OCI-LY7 (cell line): ENCODE measurements at regions not wholly inside any gene's neighbourhood (a gene's known extent, or its start where the extent isn't known, plus 50 kb on each side); places are given as distances from the start of the nearest gene placed in this dataset.
"Not testable (repeated sequence)": the region's sequence is repeated elsewhere in the genome, so short reads cannot be mapped to it uniquely, and the experiment has no call there.

Source experiments
- BruUV-seq: library from RNA; stranded (reverse); fragments of 400-500 nt; replicated peaks from 2 replicates; lab custom pipeline; 2021; lab: Mats Ljungman, UMichigan
- CTCF ChIA-PET: fragments of 300-600 bp; sonication (Branson Sonifier 250); formaldehyde crosslinking; loops from one replicate; lab custom pipeline; 2022; ENCODE audit warnings: antibody characterized with exemption; ENCODE audit not compliant: unreplicated experiment; lab: Charles Lee
- POLR2A ChIA-PET: fragments of 300-600 bp; sonication (Branson Sonifier 250); formaldehyde crosslinking; loops from one replicate; lab custom pipeline; 2022; ENCODE audit warnings: antibody characterized with exemption; lab: Charles Lee
- DNase-seq: peaks from one replicate; pipeline ENCODE4 v3.0.0-alpha.2; 2015; ENCODE audit warnings: low spot score
- H2AFZ ChIP-seq: fragments of 200-600 bp; sonication (generic), shearing (Covaris generic); 2 replicates; pipeline ENCODE4 v1.6.1; 2014; ENCODE audit warnings: mild to moderate bottlenecking, antibody characterized with exemption, low read length, moderate library complexity
- H3K27ac ChIP-seq: fragments of 200-600 bp; sonication (generic); 2 replicates; pipeline ENCODE4 v1.5.1; 2014; ENCODE audit warnings: mixed run types, low read depth, mild to moderate bottlenecking, moderate library complexity, low read length, inconsistent platforms; ENCODE audit not compliant: poor library complexity, severe bottlenecking
- H3K36me3 ChIP-seq: fragments of 200-600 bp; sonication (generic); 2 replicates; pipeline ENCODE4 v1.6.1; 2014; ENCODE audit warnings: mild to moderate bottlenecking, antibody characterized with exemption, low read length, moderate library complexity, mixed read lengths; ENCODE audit not compliant: insufficient read depth
- H3K4me1 ChIP-seq: fragments of 200-600 bp; sonication (generic); 2 replicates; pipeline ENCODE4 v1.5.1; 2014; ENCODE audit warnings: mild to moderate bottlenecking, low read length; ENCODE audit not compliant: insufficient read depth, poor library complexity, severe bottlenecking
- H3K4me2 ChIP-seq: fragments of 200-600 bp; sonication (generic); 2 replicates; pipeline ENCODE4 v1.6.1; 2014; ENCODE audit warnings: mild to moderate bottlenecking, low read length
- H3K4me3 ChIP-seq: fragments of 200-600 bp; sonication (generic); 2 replicates; pipeline ENCODE4 v1.5.1; 2014; ENCODE audit warnings: mild to moderate bottlenecking, low read depth, low read length; ENCODE audit not compliant: poor library complexity, severe bottlenecking
- H3K79me2 ChIP-seq: fragments of 200-600 bp; sonication (generic); 2 replicates; pipeline ENCODE4 v1.6.1; 2016; ENCODE audit warnings: low read depth, mild to moderate bottlenecking, low read length, moderate library complexity, mixed read lengths; ENCODE audit not compliant: insufficient read depth
- H3K9me2 ChIP-seq: fragments of 200-600 bp; sonication (generic); 2 replicates; pipeline ENCODE4 v1.6.1; 2016; ENCODE audit warnings: mild to moderate bottlenecking, low read length, mixed read lengths; ENCODE audit not compliant: insufficient read depth
- H3K9me3 ChIP-seq: fragments of 200-600 bp; sonication (generic); 2 replicates; pipeline ENCODE4 v1.6.1; 2014; ENCODE audit warnings: mild to moderate bottlenecking, mixed run types, low read length, mixed read lengths
- H4K20me1 ChIP-seq: fragments of 200-600 bp; sonication (generic); 2 replicates; pipeline ENCODE4 v1.6.1; 2014; ENCODE audit warnings: mild to moderate bottlenecking, antibody characterized with exemption, low read length, moderate library complexity, mixed read lengths; ENCODE audit not compliant: insufficient read depth
- EZH2phosphoT487 ChIP-seq: fragments of 200-600 bp; sonication (generic); IDR thresholded peaks from 2 replicates; pipeline ENCODE4 v1.6.1; 2018; ENCODE audit warnings: low read depth, borderline replicate concordance, mild to moderate bottlenecking, mixed run types, antibody characterized with exemption, low read length, moderate library complexity, mixed read lengths
- intact Hi-C: fragments of 100-400 bp; cut with micrococcal nuclease; formaldehyde crosslinking; loops from one replicate; pipeline ENCODE4 v1.10.0; 2022; ENCODE audit not compliant: unreplicated experiment
- TF ChIP-seq, protein P1 (sequence below): fragments of 200-600 bp; sonication (generic); conservative IDR thresholded peaks from 2 replicates; pipeline ENCODE4 v1.5.1; 2014; ENCODE audit warnings: mild to moderate bottlenecking, antibody characterized with exemption, low read length, moderate library complexity, mixed read lengths

DNA sequence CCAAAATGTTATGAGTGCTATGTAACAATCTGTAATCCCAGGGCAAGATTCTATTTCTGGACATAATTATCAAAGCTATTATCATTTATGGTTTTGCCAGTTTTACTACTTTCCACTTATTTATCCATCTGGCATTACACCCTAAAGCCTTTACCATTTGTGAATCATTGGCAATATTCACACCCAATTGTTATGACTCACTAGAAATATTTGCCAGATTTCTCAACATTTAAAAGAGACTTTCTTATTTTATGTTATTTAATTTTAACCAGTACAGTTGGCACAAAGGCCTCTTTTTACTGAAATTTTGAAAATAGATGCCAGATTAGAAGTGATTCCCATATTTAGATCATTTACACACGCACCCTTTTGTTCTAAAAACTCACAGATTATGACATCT is 242.7 kb upstream of the WDFY3 start:
- intact Hi-C loops: no loop called here
- TF ChIP-seq, protein P1, sequence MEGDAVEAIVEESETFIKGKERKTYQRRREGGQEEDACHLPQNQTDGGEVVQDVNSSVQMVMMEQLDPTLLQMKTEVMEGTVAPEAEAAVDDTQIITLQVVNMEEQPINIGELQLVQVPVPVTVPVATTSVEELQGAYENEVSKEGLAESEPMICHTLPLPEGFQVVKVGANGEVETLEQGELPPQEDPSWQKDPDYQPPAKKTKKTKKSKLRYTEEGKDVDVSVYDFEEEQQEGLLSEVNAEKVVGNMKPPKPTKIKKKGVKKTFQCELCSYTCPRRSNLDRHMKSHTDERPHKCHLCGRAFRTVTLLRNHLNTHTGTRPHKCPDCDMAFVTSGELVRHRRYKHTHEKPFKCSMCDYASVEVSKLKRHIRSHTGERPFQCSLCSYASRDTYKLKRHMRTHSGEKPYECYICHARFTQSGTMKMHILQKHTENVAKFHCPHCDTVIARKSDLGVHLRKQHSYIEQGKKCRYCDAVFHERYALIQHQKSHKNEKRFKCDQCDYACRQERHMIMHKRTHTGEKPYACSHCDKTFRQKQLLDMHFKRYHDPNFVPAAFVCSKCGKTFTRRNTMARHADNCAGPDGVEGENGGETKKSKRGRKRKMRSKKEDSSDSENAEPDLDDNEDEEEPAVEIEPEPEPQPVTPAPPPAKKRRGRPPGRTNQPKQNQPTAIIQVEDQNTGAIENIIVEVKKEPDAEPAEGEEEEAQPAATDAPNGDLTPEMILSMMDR: no peak
- TF ChIP-seq EZH2phosphoT487: no peak
- no TSS peak for BruUV-seq
- H3K9me3 ChIP-seq: no peaks in the 10 kb centered on the region
- H3K9me2 ChIP-seq: no peaks in the 10 kb centered on the region
- H3K4me3 ChIP-seq: no peak overlapping the region
- no peaks in the 10 kb centered on the region for H3K79me2 ChIP-seq
- CTCF ChIA-PET: no interaction called here
- no peaks in the 10 kb centered on the region for H3K4me1 ChIP-seq
- POLR2A ChIA-PET: interaction anchor here (0.7 to 0.8 kb wide), 2 partner anchors 9 to 827 kb away, joined by 3 read pairs; no protein-coding TSS in a partner anchor
- H3K36me3 ChIP-seq: no peaks in the 10 kb centered on the region
- no peak overlapping the region for H2AFZ ChIP-seq
- no peak for DNase-seq
- H3K27ac ChIP-seq: no peak overlapping the region
- no peaks in the 10 kb centered on the region for H4K20me1 ChIP-seq
- no peak overlapping the region for H3K4me2 ChIP-seq

DNA sequence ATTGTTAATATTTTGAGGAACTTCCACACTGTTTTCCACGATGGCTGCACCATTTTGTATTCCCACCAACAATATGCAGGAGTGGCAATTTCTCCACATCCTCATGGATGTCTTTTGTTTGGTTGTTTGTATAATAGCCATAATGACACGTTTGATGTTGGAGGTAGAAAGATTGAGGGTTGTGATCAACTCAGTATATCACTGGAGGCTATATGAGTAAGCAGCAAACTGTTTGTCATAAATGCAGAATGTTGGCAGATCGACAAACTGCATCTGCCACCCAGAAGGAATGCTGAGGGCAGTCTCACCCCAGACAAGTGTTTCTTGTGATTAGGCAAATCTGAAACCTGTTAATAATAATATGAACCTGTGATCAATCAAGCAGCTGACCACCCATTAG is 243.9 kb upstream of the WDFY3 start:
- intact Hi-C loops: no loop called here
- BruUV-seq: no TSS peak
- Histone ChIP-seq H3K27ac (no peak overlapping the region), H3K4me1 (no peaks in the 10 kb centered on the region), H3K9me3 (no peaks in the 10 kb centered on the region), H3K79me2 (no peaks in the 10 kb centered on the region), H3K4me3 (no peak overlapping the region), H4K20me1 (no peaks in the 10 kb centered on the region), H3K4me2 (no peak overlapping the region), H3K9me2 (no peaks in the 10 kb centered on the region), H2AFZ (no peak overlapping the region), H3K36me3 (no peaks in the 10 kb centered on the region)
- no peak for DNase-seq
- CTCF ChIA-PET: no interaction called here
- TF ChIP-seq EZH2phosphoT487: no peak
- TF ChIP-seq, protein P1: no peak
- POLR2A ChIA-PET: interaction anchor here (1.0 kb wide), 1 partner anchor 44 kb away, joined by 3 read pairs; no protein-coding TSS in a partner anchor

DNA sequence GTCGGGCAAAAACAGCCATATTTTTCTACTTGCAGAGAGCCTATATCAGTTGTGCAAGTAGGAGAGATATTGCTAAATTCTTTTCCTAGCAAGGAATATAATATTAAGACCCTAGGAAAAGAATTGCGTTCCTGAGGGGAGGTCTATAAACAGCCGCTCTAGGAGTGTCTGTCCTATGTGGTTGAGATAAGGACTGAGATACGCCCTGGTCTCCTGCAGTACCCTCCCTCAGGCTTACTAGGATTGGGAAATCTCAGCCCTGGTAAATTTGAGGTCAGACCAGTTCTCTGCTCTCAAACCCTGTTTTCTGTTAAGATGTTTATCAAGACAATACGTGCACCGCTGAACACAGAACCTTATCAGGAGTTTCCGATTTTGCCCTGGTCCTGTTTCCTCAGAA is 250.1 kb upstream of the WDFY3 start:
- H3K4me2 ChIP-seq, H3K4me1 ChIP-seq: not testable (repeated sequence)

More for the DNA sequence above, 250.1 kb upstream of the WDFY3 start:
- BruUV-seq, intact Hi-C loops, POLR2A ChIA-PET, H3K9me3 ChIP-seq, DNase-seq, H3K27ac ChIP-seq, H3K4me3 ChIP-seq, H3K9me2 ChIP-seq, H3K79me2 ChIP-seq, H2AFZ ChIP-seq, H3K36me3 ChIP-seq, CTCF ChIA-PET, H4K20me1 ChIP-seq: not testable (repeated sequence)
